GM04503 (cell line): ENCODE measurements at regions not wholly inside any gene's neighbourhood (a gene's known extent, or its start where the extent isn't known, plus 50 kb on each side); places are given as distances from the start of the nearest gene placed in this dataset.

Experiments
- DNase-seq: peaks from one replicate; pipeline ENCODE4 v3.0.0-alpha.2; 2012; ENCODE audit warnings: low read depth

DNA sequence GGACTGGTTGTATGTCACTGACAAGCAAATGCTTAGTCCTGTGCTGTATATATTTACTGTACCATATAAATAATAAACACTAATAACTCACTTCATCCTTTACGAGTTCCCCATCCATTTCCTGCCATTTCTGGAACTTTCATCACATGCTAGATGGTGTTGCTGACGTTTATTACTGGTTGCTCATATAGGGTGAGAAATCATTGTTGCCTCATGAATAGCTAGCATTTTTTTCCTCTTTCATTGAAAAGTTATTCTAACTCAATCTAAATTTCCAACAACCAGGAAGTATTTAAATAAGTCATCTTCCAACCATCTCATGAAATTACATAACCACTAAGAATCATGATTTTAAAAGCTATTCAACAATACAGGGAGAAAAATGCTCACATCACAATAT is 88.6 kb upstream of the RCN1 start:
- DNase-seq = peak; percentile 9

DNA sequence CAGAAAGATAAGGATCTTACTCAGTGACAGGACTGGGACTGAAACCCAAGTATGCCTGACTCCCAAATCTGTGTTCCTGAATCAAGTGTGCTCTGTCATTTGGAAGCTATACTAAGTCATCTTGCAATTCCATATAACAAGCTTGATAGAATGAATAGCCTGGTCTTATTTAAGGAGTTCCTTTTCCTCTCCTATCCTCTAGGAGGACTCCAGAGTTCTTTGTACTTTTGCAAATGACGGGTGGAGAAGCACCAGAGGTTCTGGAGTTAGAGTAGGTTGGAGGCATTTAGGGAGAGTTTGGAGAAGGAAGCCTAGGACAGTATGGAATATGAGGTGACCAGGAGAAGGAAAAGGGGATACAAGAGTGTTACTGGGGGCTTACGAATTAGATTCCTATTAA is 92.9 kb upstream of the RCN1 start:
- DNase-seq = no peak

DNA sequence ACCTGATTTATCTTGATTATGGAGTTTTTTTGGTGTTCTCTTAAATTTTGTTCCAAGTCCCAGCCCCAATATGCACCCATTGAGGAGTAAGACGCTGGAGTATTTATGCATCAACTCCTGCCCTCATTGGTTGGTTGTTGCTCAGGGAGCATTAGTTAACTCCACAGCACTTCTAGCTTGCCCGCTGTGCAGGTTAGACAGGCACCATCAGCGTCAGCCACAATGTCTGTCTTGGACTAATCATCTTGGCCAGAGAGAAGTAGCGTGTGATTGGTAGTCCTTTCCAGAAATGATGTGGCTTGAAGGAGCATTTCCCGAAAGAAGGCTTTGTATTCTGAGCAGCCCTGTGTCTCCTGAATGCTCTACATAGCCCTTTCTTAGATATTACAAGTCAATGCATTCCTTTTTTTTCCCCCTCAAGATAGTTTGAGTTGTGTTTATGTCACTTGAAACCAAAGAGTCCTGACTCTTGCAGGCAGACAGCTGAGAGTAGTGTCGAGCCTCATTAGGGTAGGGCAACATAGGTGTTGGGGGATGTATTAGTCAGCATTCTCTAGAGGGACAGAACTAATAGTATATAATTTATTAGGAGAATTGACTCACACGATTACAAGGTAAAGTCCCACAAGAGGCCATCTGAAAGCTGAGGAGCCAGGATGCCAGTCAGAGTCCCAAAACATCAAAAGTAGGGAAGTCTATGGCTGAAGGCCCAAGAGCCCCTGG is 94.6 kb upstream of the RCN1 start:
- DNase-seq = no peak

DNA sequence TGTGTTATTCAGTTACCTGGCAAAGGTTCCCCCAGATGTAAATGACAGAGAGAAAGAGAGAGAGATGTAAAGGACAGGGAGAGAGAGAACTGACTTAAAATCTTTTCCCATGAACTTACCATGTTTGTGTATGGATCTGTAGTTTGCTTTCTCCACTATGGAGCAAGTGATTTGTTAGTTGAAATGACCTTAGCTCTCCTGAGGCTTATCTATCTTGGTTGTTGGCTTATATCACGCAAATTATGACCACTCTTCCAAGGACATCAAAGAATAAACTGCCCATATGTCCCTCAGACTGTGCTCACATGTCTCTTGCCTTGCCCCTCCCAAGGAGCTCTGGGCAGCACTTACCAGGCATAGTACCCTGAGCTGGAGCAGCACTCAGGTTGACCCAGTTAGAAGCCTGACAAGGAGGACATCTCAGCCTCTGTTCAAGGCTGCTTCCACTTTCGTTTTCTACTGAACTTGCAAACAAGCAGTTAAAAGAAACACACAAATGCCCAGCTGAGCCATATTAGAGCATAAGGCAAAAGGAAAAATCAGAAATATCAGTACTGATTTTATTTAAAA is 95.3 kb upstream of the RCN1 start:
- DNase-seq = no peak

DNA sequence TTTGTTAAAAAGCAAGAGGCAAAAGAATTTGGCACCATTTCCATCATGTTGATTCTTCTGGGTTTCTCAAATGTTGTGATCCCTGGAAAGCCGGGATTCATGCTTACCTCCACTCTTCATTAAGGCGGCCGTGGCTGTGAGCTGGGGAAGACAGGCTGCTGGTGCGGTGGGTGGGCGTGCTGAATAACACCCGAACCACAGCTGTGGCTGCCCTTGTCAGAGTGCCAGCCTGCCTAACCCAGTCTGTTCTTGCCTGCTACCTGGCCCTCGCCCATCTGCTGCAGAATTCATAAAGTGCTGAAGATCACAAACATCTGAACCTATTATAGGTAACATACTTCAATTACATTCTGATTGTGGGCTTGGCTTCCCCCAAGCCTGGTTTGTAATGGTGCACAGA is 95.8 kb upstream of the RCN1 start:
- no peak for DNase-seq

- no peak for DNase-seq
These were observed 103.5 kb upstream of the RCN1 start for GRCh38 chr11:31987118-31988005.

DNA sequence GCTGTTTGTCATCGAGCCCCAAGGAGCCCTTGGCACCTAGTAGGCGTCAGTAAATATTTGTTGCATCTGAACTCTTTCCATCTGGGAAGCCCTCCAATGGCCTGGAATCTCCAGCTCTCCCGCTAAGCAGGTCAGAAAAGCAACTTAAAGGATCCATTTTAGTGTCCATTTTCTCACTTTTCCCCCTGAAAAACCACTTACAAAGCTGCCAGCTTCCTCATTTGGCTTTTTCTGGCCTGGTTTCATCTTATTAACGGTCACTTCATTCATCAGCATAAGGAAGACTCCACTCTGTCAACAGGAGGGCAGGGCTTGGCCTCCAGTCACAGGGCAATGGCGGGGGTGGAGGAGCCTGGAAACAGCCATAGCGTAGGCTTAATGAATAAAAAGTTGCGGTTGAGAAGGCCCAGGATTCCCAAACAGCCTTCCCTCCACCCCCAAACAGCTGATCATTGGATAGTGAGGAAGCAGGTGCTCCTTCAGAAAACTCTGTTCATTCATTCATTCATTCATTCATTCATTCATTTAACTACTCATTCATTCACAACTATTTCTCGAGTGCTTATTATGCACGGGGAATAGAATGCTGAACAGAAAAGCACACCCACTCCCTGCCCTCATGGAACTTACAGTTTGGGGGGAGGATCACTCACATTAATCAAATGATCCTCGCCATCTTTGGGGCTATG is 104.5 kb upstream of the RCN1 start:
- no peak for DNase-seq

DNA sequence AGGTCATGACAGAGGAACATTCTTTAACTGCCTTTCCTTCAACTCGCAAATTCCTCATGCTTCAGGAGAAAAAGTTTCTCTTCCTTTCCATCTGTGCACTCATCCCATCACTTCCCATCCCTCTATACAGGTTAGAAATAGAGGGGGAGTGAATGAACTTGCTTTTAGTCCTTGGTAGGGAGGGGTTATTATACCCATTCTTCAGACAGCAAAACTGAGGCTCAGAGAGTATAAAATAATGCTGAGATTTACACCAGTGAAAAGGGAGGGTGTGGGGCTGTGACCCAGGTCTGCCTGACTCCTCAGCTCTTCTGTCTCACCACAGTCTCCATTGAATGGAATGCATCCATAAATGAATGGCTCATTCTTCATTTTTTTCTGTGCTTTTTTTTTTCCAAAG is 109.4 kb upstream of the RCN1 start:
- DNase-seq = no peak

- DNase-seq = no peak
These were observed 113.5 kb upstream of the RCN1 start for GRCh38 chr11:31977343-31977742.

- DNase-seq = peak; percentile 45
These were observed 116.3 kb upstream of the RCN1 start for GRCh38 chr11:31974366-31975136.

DNA sequence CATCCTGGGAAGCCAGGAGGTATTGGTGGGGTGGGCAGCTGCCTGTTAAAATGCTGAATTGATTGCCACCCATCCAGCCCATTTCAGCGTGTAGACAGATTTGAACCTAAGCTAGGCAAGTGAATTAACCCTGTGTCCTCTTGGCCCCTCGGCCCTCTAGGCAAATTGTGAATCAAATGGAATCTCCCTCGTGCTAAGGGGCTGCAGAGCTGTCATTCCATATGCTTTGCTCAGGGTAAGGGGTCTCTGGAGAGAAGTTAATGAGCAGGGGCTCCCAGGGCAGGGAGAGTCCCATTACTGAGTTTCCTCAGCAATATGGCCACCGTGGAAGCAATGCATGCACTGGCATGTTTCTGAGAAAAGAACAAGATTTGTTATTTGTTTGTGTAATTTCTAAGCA is 117.7 kb upstream of the RCN1 start:
- no peak for DNase-seq

DNA sequence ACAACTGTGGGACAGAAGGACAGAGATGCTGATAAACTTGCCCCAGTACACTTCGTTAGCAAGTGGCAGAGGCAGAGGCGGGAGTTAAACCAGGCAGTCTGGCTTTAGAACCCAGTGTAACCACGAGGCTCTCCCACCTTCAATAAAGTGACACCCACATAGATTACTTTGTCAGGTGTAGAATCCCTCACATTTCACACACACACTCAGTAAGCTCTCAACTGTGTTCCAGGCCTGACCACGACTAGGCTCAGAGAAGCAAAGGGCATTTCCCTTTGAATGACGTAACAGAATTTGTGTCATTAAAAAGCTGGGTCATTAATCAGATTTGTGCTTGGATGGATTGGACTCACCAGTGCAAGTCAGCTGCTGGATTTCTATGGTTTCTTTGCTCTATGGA is 118.3 kb upstream of the RCN1 start:
- no peak for DNase-seq

DNA sequence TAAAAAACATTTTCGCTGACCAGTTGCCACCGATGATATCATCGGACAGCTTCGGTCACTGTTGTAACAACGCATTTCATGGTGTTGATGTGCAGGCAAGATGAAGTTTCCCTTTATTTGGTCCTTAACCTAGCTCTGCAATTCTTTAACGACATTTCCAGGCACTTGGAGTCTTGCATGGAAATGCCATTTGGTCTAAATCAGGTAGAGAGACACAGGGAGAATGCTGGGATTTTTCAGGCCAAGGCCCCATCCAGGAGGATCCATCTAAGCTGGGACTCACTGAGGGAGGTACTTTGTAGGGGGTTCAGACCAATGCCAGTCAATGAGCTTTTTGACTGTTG is 121.5 kb upstream of the RCN1 start:
- no peak for DNase-seq

GRCh38 chr11:31968461-31969358 is 122.2 kb upstream of the RCN1 start:
- DNase-seq = peak; percentile 57

DNA sequence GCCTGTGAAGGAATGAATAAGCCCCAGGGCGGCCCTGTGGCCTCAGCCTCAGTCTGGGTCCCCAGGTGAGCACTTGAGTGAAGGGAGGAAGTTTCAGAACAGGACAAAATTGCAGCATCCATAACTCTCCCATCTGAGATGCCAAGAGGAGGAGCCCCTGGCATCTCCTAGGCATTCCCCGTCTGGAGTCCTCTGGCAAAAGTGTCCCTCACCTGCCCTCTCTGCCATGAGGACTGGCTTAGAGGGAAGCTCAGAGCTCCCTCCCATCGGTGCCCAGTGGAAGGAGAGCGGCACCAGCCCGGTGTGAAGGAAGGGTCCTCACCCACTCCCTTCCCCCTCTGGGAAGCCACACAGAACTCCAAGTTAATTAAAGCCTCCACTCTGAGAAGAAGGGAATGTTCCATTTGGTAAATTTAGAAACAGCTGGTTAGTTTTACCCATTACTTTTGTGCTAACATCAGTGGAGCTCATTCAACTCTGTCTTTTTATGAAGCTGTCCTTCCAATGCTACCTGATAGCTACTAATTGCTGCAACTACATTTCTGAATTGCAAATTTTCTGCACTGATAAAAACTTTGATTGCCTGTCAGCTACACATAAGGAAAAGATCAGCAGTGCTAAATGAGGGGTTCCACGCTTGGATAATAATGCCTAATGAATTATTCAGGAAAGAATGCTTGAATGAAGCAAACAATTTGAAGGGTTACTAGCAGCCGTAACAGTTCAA is 123.3 kb upstream of the RCN1 start:
- no peak for DNase-seq

- no peak for DNase-seq
These were observed 124.0 kb upstream of the RCN1 start for GRCh38 chr11:31966846-31967245.

DNA sequence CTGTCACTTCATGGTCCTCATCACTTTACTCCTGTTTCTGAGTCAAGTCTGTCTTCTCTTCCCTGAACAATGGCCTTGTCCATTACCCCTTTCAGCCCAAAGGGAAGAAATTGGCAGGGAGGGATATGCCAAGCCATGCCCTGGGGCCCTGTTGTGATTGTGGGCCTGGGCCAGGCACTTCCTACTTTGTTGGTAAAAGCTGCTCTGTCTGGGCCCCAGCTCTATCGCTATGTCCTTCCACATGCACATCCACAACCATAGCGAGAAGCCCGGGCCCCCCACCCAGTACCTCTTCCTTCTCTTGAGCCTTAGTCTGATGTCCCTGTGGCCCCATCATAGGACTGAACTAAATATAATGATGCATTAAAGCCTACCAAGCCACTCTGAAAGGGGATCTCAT is 126.7 kb upstream of the RCN1 start:
- no peak for DNase-seq

GRCh38 chr11:31960126-31960525 is 130.7 kb upstream of the RCN1 start:
- no peak for DNase-seq

GRCh38 chr11:31959716-31960115 is 131.2 kb upstream of the RCN1 start:
- no peak for DNase-seq

DNA sequence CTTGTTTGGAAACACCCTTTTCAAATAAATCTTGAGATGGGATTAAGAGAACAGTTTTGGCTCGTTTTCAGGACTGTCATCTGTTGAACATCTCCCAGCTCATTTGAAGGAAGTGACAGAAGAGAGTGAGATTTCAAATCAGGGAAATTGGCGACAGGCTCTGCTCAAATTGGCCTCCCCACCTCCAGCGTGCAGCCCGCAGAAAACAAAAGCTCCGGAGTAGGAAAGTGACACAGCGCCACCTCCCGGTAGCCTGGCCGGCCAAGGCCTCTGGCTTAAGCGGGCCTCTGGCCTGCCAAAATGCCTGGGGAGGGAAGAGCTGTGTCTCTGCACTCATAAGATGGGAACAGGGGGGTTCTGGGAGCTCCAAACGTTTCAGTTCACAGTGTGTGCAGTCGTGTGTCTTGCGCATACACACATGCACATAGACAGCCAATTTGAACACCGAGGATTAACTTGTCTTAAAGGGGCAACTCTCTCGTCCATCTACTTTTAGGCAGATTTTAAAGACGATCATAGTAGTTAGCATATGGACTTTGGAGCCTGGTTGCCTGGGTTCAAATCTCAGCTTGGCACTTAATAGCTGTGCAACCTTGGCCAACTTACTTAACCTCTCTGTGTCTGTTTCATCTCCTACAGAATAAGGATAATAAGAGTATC is 132.7 kb upstream of the RCN1 start:
- no peak for DNase-seq
